ENCODE measurements at regions not wholly inside any gene's neighbourhood (a gene's known extent, or its start where the extent isn't known, plus 50 kb on each side); places are given as distances from the start of the nearest gene placed in this dataset.

DNA sequence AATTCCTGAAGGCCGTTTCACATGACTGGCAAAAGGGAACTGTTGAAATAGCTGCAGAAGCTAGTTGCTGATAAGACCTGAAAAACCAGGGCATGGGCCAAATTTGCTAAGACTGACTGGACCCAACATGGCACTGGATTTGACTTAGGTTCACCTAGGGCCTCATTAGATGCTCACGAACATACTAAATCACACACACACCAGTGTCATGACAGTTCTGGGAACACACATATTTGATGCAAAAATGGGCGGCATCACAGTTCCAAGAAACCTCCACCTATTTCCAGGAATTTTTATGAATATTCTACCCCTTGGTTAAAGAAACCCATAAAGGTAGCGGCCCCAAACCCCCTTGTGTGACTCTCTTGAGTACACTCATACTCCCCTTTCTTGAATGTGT is 99.6 kb upstream of the OBI1 start:
- H3K4me1 ChIP-seq (ENCODE audit: control insufficient read depth, insufficient read depth, low read length, poor library complexity, severe bottlenecking): no peaks in the 10 kb centered on the region
- 89 to 95% methylated on average over 4 of the region's 4 CpGs for WGBS, 2 experiments (ENCODE audit: insufficient coverage in 2 of 2)
- no peaks in the 10 kb centered on the region for H3K9me3 ChIP-seq (ENCODE audit: control insufficient read depth, low read length)
- H3K36me3 ChIP-seq (ENCODE audit: control insufficient read depth, insufficient read depth, low read length): no peaks in the 10 kb centered on the region
- no peak overlapping the region for H3K27ac ChIP-seq (ENCODE audit: low read depth, low read length, severe bottlenecking)
- no peak overlapping the region for H3K4me3 ChIP-seq (ENCODE audit: extremely low read depth, insufficient read depth, low read length, poor library complexity, severe bottlenecking)

- Histone ChIP-seq H3K9me3 (ENCODE audit: control insufficient read depth, low read length) (no peaks in the 10 kb centered on the region), H3K36me3 (ENCODE audit: control insufficient read depth, insufficient read depth, low read length) (no peaks in the 10 kb centered on the region), H3K4me1 (ENCODE audit: control insufficient read depth, insufficient read depth, low read length, poor library complexity, severe bottlenecking) (no peaks in the 10 kb centered on the region), H3K4me3 (ENCODE audit: extremely low read depth, insufficient read depth, low read length, poor library complexity, severe bottlenecking) (no peak overlapping the region), H3K27ac (ENCODE audit: low read depth, low read length, severe bottlenecking) (no peak overlapping the region)
- no CpG with 5 or more reads among the region's 1 CpG for WGBS, 2 experiments (ENCODE audit: insufficient coverage in 2 of 2)
Observed at GRCh38 chr13:78753435-78753834, 94.5 kb upstream of the OBI1 start.

- Histone ChIP-seq H3K36me3 (ENCODE audit: control insufficient read depth, insufficient read depth, low read length) (no peaks in the 10 kb centered on the region), H3K9me3 (ENCODE audit: control insufficient read depth, low read length) (no peaks in the 10 kb centered on the region), H3K4me3 (ENCODE audit: extremely low read depth, insufficient read depth, low read length, poor library complexity, severe bottlenecking) (no peak overlapping the region), H3K27ac (ENCODE audit: low read depth, low read length, severe bottlenecking) (no peak overlapping the region), H3K4me1 (ENCODE audit: control insufficient read depth, insufficient read depth, low read length, poor library complexity, severe bottlenecking) (no peaks in the 10 kb centered on the region)
- 100% methylated on average over 1 of the region's 2 CpGs; no CpG with 5 or more reads in 1 of the 2 experiments for WGBS, 2 experiments (ENCODE audit: insufficient coverage in 2 of 2)
Observed at GRCh38 chr13:78750735-78751134, 91.8 kb upstream of the OBI1 start.

GRCh38 chr13:78743973-78744372 is 85.0 kb upstream of the OBI1 start:
- 95 to 100% methylated on average over 1 to 2 of the region's 3 CpGs for WGBS, 2 experiments (ENCODE audit: insufficient coverage in 2 of 2)

GRCh38 chr13:78742659-78743058 is 83.7 kb upstream of the OBI1 start:
- no peaks in the 10 kb centered on the region for H3K4me1 ChIP-seq (ENCODE audit: control insufficient read depth, insufficient read depth, low read length, poor library complexity, severe bottlenecking)
- no peak overlapping the region for H3K4me3 ChIP-seq (ENCODE audit: extremely low read depth, insufficient read depth, low read length, poor library complexity, severe bottlenecking)
- 73 to 76% methylated on average over 2 to 3 of the region's 5 CpGs for WGBS, 2 experiments (ENCODE audit: insufficient coverage in 2 of 2)
- H3K36me3 ChIP-seq (ENCODE audit: control insufficient read depth, insufficient read depth, low read length): no peaks in the 10 kb centered on the region
- H3K27ac ChIP-seq (ENCODE audit: low read depth, low read length, severe bottlenecking): no peak overlapping the region
- H3K9me3 ChIP-seq (ENCODE audit: control insufficient read depth, low read length): no peaks in the 10 kb centered on the region

More at GRCh38 chr13:78743973-78744372, 85.0 kb upstream of the OBI1 start:
- Histone ChIP-seq H3K4me3 (ENCODE audit: extremely low read depth, insufficient read depth, low read length, poor library complexity, severe bottlenecking) (no peak overlapping the region), H3K36me3 (ENCODE audit: control insufficient read depth, insufficient read depth, low read length) (no peaks in the 10 kb centered on the region), H3K27ac (ENCODE audit: low read depth, low read length, severe bottlenecking) (no peak overlapping the region), H3K4me1 (ENCODE audit: control insufficient read depth, insufficient read depth, low read length, poor library complexity, severe bottlenecking) (no peaks in the 10 kb centered on the region), H3K9me3 (ENCODE audit: control insufficient read depth, low read length) (no peaks in the 10 kb centered on the region)

GRCh38 chr13:78736142-78736541 is 77.2 kb upstream of the OBI1 start:
- no peak overlapping the region for H3K4me3 ChIP-seq (ENCODE audit: extremely low read depth, insufficient read depth, low read length, poor library complexity, severe bottlenecking)
- H3K9me3 ChIP-seq (ENCODE audit: control insufficient read depth, low read length): no peaks in the 10 kb centered on the region
- H3K4me1 ChIP-seq (ENCODE audit: control insufficient read depth, insufficient read depth, low read length, poor library complexity, severe bottlenecking): no peaks in the 10 kb centered on the region
- H3K36me3 ChIP-seq (ENCODE audit: control insufficient read depth, insufficient read depth, low read length): no peaks in the 10 kb centered on the region
- no peak overlapping the region for H3K27ac ChIP-seq (ENCODE audit: low read depth, low read length, severe bottlenecking)

DNA sequence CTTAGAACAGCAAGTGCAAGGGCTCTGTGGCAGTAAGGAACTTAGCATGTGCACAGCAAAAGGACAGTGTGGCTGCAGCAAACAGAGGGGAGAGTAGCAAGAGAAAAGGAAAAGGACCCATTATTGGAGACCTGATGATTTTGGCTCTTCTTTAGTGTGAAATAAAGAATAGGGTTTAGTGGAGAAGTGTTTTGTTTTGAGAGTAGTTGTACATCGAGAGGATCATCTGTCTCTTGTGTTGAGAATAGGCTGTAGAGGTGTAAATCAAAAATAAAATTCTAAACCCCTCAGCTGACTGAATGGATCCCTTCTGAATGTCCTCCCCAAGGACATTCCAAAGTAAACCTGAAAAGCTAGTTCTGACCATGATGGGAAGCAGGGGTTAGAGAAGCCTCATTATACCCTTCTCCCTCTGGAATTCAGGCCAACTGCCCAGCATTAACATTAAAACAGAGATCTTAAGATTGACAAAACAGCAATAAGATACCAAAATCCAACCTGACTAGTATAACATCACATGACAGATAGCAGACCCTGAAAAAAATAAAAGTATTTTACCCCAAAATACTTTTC is 73.6 kb upstream of the OBI1 start:
- 100% methylated on average over 1 of the region's 1 CpG; no CpG with 5 or more reads in 1 of the 2 experiments for WGBS, 2 experiments (ENCODE audit: insufficient coverage in 2 of 2)
- no peak overlapping the region for H3K4me3 ChIP-seq (ENCODE audit: extremely low read depth, insufficient read depth, low read length, poor library complexity, severe bottlenecking)

GRCh38 chr13:78722700-78723099 is 63.7 kb upstream of the OBI1 start:
- no peak overlapping the region for H3K4me3 ChIP-seq (ENCODE audit: extremely low read depth, insufficient read depth, low read length, poor library complexity, severe bottlenecking)
- H3K27ac ChIP-seq (ENCODE audit: low read depth, low read length, severe bottlenecking): no peak overlapping the region
- H3K36me3 ChIP-seq (ENCODE audit: control insufficient read depth, insufficient read depth, low read length): no peaks in the 10 kb centered on the region
- H3K9me3 ChIP-seq (ENCODE audit: control insufficient read depth, low read length): no peaks in the 10 kb centered on the region
- WGBS, 2 experiments (ENCODE audit: insufficient coverage in 2 of 2): 100% methylated on average over 1 of the region's 3 CpGs; no CpG with 5 or more reads in 1 of the 2 experiments
- H3K4me1 ChIP-seq (ENCODE audit: control insufficient read depth, insufficient read depth, low read length, poor library complexity, severe bottlenecking): no peaks in the 10 kb centered on the region

More for the DNA sequence above, 73.6 kb upstream of the OBI1 start:
- Histone ChIP-seq H3K4me1 (ENCODE audit: control insufficient read depth, insufficient read depth, low read length, poor library complexity, severe bottlenecking) (no peaks in the 10 kb centered on the region), H3K9me3 (ENCODE audit: control insufficient read depth, low read length) (no peaks in the 10 kb centered on the region), H3K27ac (ENCODE audit: low read depth, low read length, severe bottlenecking) (no peak overlapping the region), H3K36me3 (ENCODE audit: control insufficient read depth, insufficient read depth, low read length) (no peaks in the 10 kb centered on the region)

- no CpG with 5 or more reads among the region's 2 CpGs for WGBS, 2 experiments (ENCODE audit: insufficient coverage in 2 of 2)
- Histone ChIP-seq H3K36me3 (ENCODE audit: control insufficient read depth, insufficient read depth, low read length) (no peaks in the 10 kb centered on the region), H3K4me3 (ENCODE audit: extremely low read depth, insufficient read depth, low read length, poor library complexity, severe bottlenecking) (no peak overlapping the region)
Observed at GRCh38 chr13:78719367-78719766, 60.4 kb upstream of the OBI1 start.

GRCh38 chr13:78714717-78715116 is 55.8 kb upstream of the OBI1 start:
- H3K9me3 ChIP-seq (ENCODE audit: control insufficient read depth, low read length): no peaks in the 10 kb centered on the region
- H3K27ac ChIP-seq (ENCODE audit: low read depth, low read length, severe bottlenecking): no peak overlapping the region
- WGBS, 2 experiments (ENCODE audit: insufficient coverage in 2 of 2): 60 to 100% methylated on average over 1 of the region's 1 CpG
- H3K36me3 ChIP-seq (ENCODE audit: control insufficient read depth, insufficient read depth, low read length): no peaks in the 10 kb centered on the region
- H3K4me1 ChIP-seq (ENCODE audit: control insufficient read depth, insufficient read depth, low read length, poor library complexity, severe bottlenecking): no peaks in the 10 kb centered on the region
- H3K4me3 ChIP-seq (ENCODE audit: extremely low read depth, insufficient read depth, low read length, poor library complexity, severe bottlenecking): no peak overlapping the region

More at GRCh38 chr13:78719367-78719766, 60.4 kb upstream of the OBI1 start:
- no peaks in the 10 kb centered on the region for H3K9me3 ChIP-seq (ENCODE audit: control insufficient read depth, low read length)
- H3K4me1 ChIP-seq (ENCODE audit: control insufficient read depth, insufficient read depth, low read length, poor library complexity, severe bottlenecking): no peaks in the 10 kb centered on the region
- H3K27ac ChIP-seq (ENCODE audit: low read depth, low read length, severe bottlenecking): no peak overlapping the region

DNA sequence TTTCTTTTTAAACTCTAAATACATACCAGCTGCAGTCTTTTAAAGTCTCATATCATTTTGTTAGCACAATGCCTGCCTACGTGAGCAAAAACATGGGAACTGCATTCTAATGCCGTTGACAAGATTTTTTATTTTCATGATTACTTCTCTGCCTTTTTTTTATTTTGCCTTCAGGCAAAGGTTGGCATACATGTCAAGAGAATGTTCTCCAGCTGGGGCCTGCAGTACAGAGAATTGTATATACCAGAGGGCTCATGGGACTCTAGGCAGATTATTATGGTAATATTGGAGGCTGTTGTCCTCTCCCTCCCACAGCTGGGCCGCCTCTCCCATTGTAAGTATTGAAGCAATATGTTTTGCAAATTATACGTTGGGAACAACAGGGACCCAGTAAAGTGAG is 53.9 kb upstream of the OBI1 start:
- Histone ChIP-seq H3K4me1 (ENCODE audit: control insufficient read depth, insufficient read depth, low read length, poor library complexity, severe bottlenecking) (no peaks in the 10 kb centered on the region), H3K27ac (ENCODE audit: low read depth, low read length, severe bottlenecking) (no peak overlapping the region), H3K36me3 (ENCODE audit: control insufficient read depth, insufficient read depth, low read length) (no peaks in the 10 kb centered on the region), H3K4me3 (ENCODE audit: extremely low read depth, insufficient read depth, low read length, poor library complexity, severe bottlenecking) (no peak overlapping the region), H3K9me3 (ENCODE audit: control insufficient read depth, low read length) (no peaks in the 10 kb centered on the region)
- WGBS, 2 experiments (ENCODE audit: insufficient coverage in 2 of 2): 71 to 92% methylated on average over 1 to 2 of the region's 4 CpGs

Data from mesodermal cell (in vitro differentiated cells).